CD14-positive monocyte (primary cell): ENCODE measurements at regions not wholly inside any gene's neighbourhood (a gene's known extent, or its start where the extent isn't known, plus 50 kb on each side); places are given as distances from the start of the nearest gene placed in this dataset.

Source experiments
- DNase-seq, 3 donors: peaks; one replicate each; pipeline ENCODE4 v3.0.0-alpha.2; 2011 to 2022
- H2AFZ ChIP-seq: 2 replicates; pipeline ENCODE4 v1.6.0; 2012; ENCODE audit warnings: mild to moderate bottlenecking, low read depth, low read length, inconsistent platforms; ENCODE audit not compliant: insufficient read depth, poor library complexity, severe bottlenecking
- H3K27ac ChIP-seq, 2 donors: 1 replicate in 1 of 2; 2 replicates in 1 of 2; pipeline ENCODE4 v1.5.1; 2012 to 2013; ENCODE audit warnings: low read length in 2 of 2, control low read depth in 1 of 2, inconsistent platforms in 1 of 2, low read depth in 1 of 2, mild to moderate bottlenecking in 1 of 2
- H3K27me3 ChIP-seq, 2 donors: one replicate each; pipeline versions ENCODE4 v1.6.0 to v1.6.1; 2011 to 2013; ENCODE audit warnings: low read length in 2 of 2; ENCODE audit not compliant: control insufficient read depth in 2 of 2, insufficient read depth in 2 of 2
- H3K36me3 ChIP-seq, 2 donors: replicated peaks in 1 of 2; 1 replicate in 1 of 2; 2 replicates in 1 of 2; pipeline versions ENCODE4 v1.5.1 to v1.6.1; 2012 to 2013; ENCODE audit warnings: low read length in 2 of 2, control low read depth in 1 of 2, inconsistent platforms in 1 of 2, mild to moderate bottlenecking in 1 of 2; ENCODE audit not compliant: insufficient read depth in 2 of 2, control insufficient read depth in 1 of 2
- H3K4me1 ChIP-seq, 2 donors: 1 replicate in 1 of 2; 2 replicates in 1 of 2; pipeline versions ENCODE4 v1.5.1 to v1.6.1; 2012 to 2013; ENCODE audit warnings: low read length in 2 of 2, control low read depth in 1 of 2, inconsistent platforms in 1 of 2, mild to moderate bottlenecking in 1 of 2, moderate library complexity in 1 of 2; ENCODE audit not compliant: insufficient read depth in 2 of 2, control insufficient read depth in 1 of 2
- H3K4me2 ChIP-seq: replicated peaks from 2 replicates; pipeline ENCODE3; 2012; ENCODE audit warnings: low read length, moderate library complexity, mild to moderate bottlenecking; ENCODE audit not compliant: poor library complexity, severe bottlenecking; ENCODE audit errors: extremely low read depth
- H3K4me3 ChIP-seq, 3 experiments: fragments of 200-600 bp in 1 of 3; sonication (generic) in 1 of 3; replicated peaks in 1 of 3; 1 replicate in 2 of 3; 2 replicates in 1 of 3; pipeline ENCODE4 v1.5.1; 2011 to 2013; ENCODE audit warnings: low read length in 3 of 3, mild to moderate bottlenecking in 3 of 3, control low read depth in 2 of 3, low read depth in 2 of 3, inconsistent platforms in 1 of 3, moderate library complexity in 1 of 3
- H3K79me2 ChIP-seq: 2 replicates; pipeline ENCODE4 v1.6.0; 2012; ENCODE audit warnings: mild to moderate bottlenecking, control low read depth, inconsistent platforms, low read length, moderate library complexity; ENCODE audit not compliant: insufficient read depth
- H3K9ac ChIP-seq: 2 replicates; pipeline ENCODE4 v1.6.0; 2017; ENCODE audit warnings: low read length, mild to moderate bottlenecking; ENCODE audit not compliant: insufficient read depth, poor library complexity, severe bottlenecking
- H3K9me3 ChIP-seq, 2 donors: replicated peaks in 1 of 2; 1 replicate in 1 of 2; 2 replicates in 1 of 2; pipeline versions ENCODE4 v1.5.1 to v1.6.1; 2012 to 2013; ENCODE audit warnings: low read length in 2 of 2, control low read depth in 1 of 2; ENCODE audit not compliant: control insufficient read depth in 1 of 2, insufficient read depth in 1 of 2
- H4K20me1 ChIP-seq: 2 replicates; pipeline ENCODE4 v1.6.0; 2012; ENCODE audit warnings: mild to moderate bottlenecking, low read length, control low read depth, moderate library complexity; ENCODE audit not compliant: insufficient read depth
- H3K27ac Mint-ChIP-seq, 7 donors: one replicate each; pipeline ENCODE4 v1.8.0; 2020; ENCODE audit warnings: mild to moderate bottlenecking in 7 of 7, mixed read lengths in 7 of 7, moderate library complexity in 6 of 7, inconsistent platforms in 2 of 7
- H3K27me3 Mint-ChIP-seq, 3 donors: one replicate each; pipeline ENCODE4 v1.8.0; 2021 to 2022; ENCODE audit warnings: low read depth in 3 of 3, mild to moderate bottlenecking in 3 of 3, mixed read lengths in 3 of 3, moderate library complexity in 3 of 3, inconsistent platforms in 1 of 3
- H3K36me3 Mint-ChIP-seq, 2 donors: one replicate each; pipeline ENCODE4 v1.8.0; 2020; ENCODE audit warnings: mixed read lengths in 2 of 2, inconsistent platforms in 1 of 2, mild to moderate bottlenecking in 1 of 2
- H3K4me1 Mint-ChIP-seq: one replicate; pipeline ENCODE4 v1.8.0; 2020; ENCODE audit warnings: mild to moderate bottlenecking, mixed read lengths
- H3K4me3 Mint-ChIP-seq, 2 donors: one replicate each; pipeline ENCODE4 v1.8.0; 2020; ENCODE audit warnings: mild to moderate bottlenecking in 2 of 2, mixed read lengths in 2 of 2, moderate library complexity in 1 of 2
- H3K9me3 Mint-ChIP-seq, 7 donors: one replicate each; pipeline ENCODE4 v1.8.0; 2020 to 2022; ENCODE audit warnings: mixed read lengths in 7 of 7, mild to moderate bottlenecking in 6 of 7, moderate library complexity in 6 of 7, inconsistent platforms in 2 of 7
- CTCF ChIP-seq: fragments of 200-600 bp; IDR thresholded peaks from one replicate; pipeline ENCODE4 v1.8.0; 2022; ENCODE audit warnings: antibody characterized with exemption, mild to moderate bottlenecking
- WGBS: methylation state at CpG from one replicate; pipeline ENCODE4 v1.1.5; 2013; ENCODE audit warnings: missing lambda C conversion rate; ENCODE audit not compliant: insufficient coverage; 5-methylcytosine and 5-hydroxymethylcytosine counted together
- intact Hi-C, 2 donors: fragments of 100-400 bp; cut with micrococcal nuclease; formaldehyde crosslinking; loops; one replicate each; pipeline versions ENCODE4 v1.15.0 to v1.15.1; 2023

- intact Hi-C loops, result no loop called here
- DNase-seq, result no peak
- H3K9me3 Mint-ChIP-seq, result peaks cover 0 to 12% (median 5%) of the 10 kb centered on the region in 7 donors
Measured at GRCh38 chr12:27871946-27872345, 91.9 kb upstream of the MANSC4 start.

DNA sequence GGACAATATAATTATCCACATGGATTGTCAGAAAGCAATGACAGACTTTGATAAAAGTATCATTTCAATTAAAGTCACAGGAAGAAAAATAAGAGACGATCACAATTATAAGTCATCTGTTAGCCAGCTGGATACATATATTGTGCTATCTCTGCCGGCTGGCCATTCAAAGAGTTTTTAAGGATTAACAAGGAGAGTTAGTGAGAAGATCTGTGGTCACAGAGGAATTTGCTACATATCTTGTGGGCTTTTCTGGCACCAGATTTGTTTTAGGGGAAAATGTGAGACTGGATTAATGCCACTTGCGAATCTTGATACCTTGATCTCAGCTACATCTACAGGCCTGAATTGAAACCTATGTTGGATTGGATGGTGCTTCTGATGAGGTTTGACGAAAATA is 90.9 kb upstream of the MANSC4 start:
- Histone ChIP-seq H3K27ac (no peak overlapping the region), H3K36me3 (no peaks in the 10 kb centered on the region), H3K4me3 (no peak overlapping the region), H4K20me1 (no peaks in the 10 kb centered on the region), H2AFZ (no peak overlapping the region), H3K79me2 (no peaks in the 10 kb centered on the region), H3K4me2 (no peak overlapping the region), H3K4me1 (no peaks in the 10 kb centered on the region), H3K27me3 (no peaks in the 10 kb centered on the region), H3K9me3 (no peaks in the 10 kb centered on the region), H3K9ac (no peak overlapping the region)
- H3K4me3 Mint-ChIP-seq, result no peak overlapping the region
- H3K27me3 Mint-ChIP-seq, result peaks cover 0 to 1% (median 0%) of the 10 kb centered on the region in 3 donors
- peaks cover 3 to 12% (median 6%) of the 10 kb centered on the region in 7 donors for H3K9me3 Mint-ChIP-seq
- no peaks in the 10 kb centered on the region for H3K36me3 Mint-ChIP-seq
- TF ChIP-seq CTCF, result no peak
- H3K4me1 Mint-ChIP-seq, result no peaks in the 10 kb centered on the region
- WGBS, result 100% methylated on average over 2 of the region's 4 CpGs
- intact Hi-C loops, result no loop called here
- no peak overlapping the region for H3K27ac Mint-ChIP-seq
- DNase-seq, result no peak

More at GRCh38 chr12:27871946-27872345, 91.9 kb upstream of the MANSC4 start:
- Histone ChIP-seq H3K9ac (no peak overlapping the region), H3K4me2 (no peak overlapping the region), H3K4me3 (no peak overlapping the region), H2AFZ (no peak overlapping the region), H3K9me3 (no peaks in the 10 kb centered on the region), H3K79me2 (no peaks in the 10 kb centered on the region), H4K20me1 (no peaks in the 10 kb centered on the region), H3K27me3 (no peaks in the 10 kb centered on the region), H3K27ac (no peak overlapping the region), H3K4me1 (no peaks in the 10 kb centered on the region), H3K36me3 (no peaks in the 10 kb centered on the region)
- no peak overlapping the region for H3K4me3 Mint-ChIP-seq
- H3K36me3 Mint-ChIP-seq, result no peaks in the 10 kb centered on the region
- H3K27ac Mint-ChIP-seq, result no peak overlapping the region
- no peak for TF ChIP-seq CTCF
- H3K4me1 Mint-ChIP-seq, result no peaks in the 10 kb centered on the region
- no CpG with 5 or more reads among the region's 3 CpGs for WGBS
- H3K27me3 Mint-ChIP-seq, result peaks cover 0 to 1% (median 0%) of the 10 kb centered on the region in 3 donors
